CD1c-positive myeloid dendritic cell (primary cell): ENCODE measurements at regions not wholly inside any gene's neighbourhood (a gene's known extent, or its start where the extent isn't known, plus 50 kb on each side); places are given as distances from the start of the nearest gene placed in this dataset.

Source experiments
- DNase-seq: peaks from one replicate; pipeline ENCODE4 v3.0.0-alpha.2; 2016; ENCODE audit errors: extremely low spot score

GRCh38 chr5:39558541-39558940, 133.8 kb upstream of the DAB2 start:
- no peak for DNase-seq

- DNase-seq: peak; percentile 63
Observed at GRCh38 chr5:39555788-39556187, 131.0 kb upstream of the DAB2 start.

GRCh38 chr5:39547553-39548154, 122.9 kb upstream of the DAB2 start:
- peak; percentile 80 for DNase-seq

- no peak for DNase-seq
Observed at GRCh38 chr5:39544941-39545340, 120.2 kb upstream of the DAB2 start.

GRCh38 chr5:39543335-39543734, 118.6 kb upstream of the DAB2 start:
- DNase-seq: no peak

- peak; percentile 10 for DNase-seq
Observed at GRCh38 chr5:39542511-39543285, 117.9 kb upstream of the DAB2 start.

GRCh38 chr5:39541920-39542319, 117.1 kb upstream of the DAB2 start:
- peak; percentile 17 for DNase-seq

GRCh38 chr5:39539470-39539869, 114.7 kb upstream of the DAB2 start:
- DNase-seq: no peak

GRCh38 chr5:39534690-39535089, 109.9 kb upstream of the DAB2 start:
- no peak for DNase-seq

GRCh38 chr5:39533749-39534148, 109.0 kb upstream of the DAB2 start:
- no peak for DNase-seq

- no peak for DNase-seq
Observed at GRCh38 chr5:39532511-39532910, 107.7 kb upstream of the DAB2 start.

GRCh38 chr5:39531306-39531705, 106.5 kb upstream of the DAB2 start:
- no peak for DNase-seq

- peak; percentile 89 for DNase-seq
Observed at GRCh38 chr5:39526914-39527477, 102.2 kb upstream of the DAB2 start.

- DNase-seq: peak; percentile 87
Observed at GRCh38 chr5:39525781-39526180, 101.0 kb upstream of the DAB2 start.

GRCh38 chr5:39525271-39525670, 100.5 kb upstream of the DAB2 start:
- no peak for DNase-seq

GRCh38 chr5:39523821-39524220, 99.0 kb upstream of the DAB2 start:
- DNase-seq: no peak

GRCh38 chr5:39521940-39522590, 97.3 kb upstream of the DAB2 start:
- no peak for DNase-seq

GRCh38 chr5:39521098-39521860, 96.5 kb upstream of the DAB2 start:
- DNase-seq: no peak

- DNase-seq: peak; percentile 13
Observed at GRCh38 chr5:39520232-39520572, 95.4 kb upstream of the DAB2 start.

GRCh38 chr5:39519566-39520231, 94.9 kb upstream of the DAB2 start:
- no peak for DNase-seq

- no peak for DNase-seq
Observed at GRCh38 chr5:39519079-39519478, 94.3 kb upstream of the DAB2 start.

GRCh38 chr5:39518516-39518915, 93.7 kb upstream of the DAB2 start:
- no peak for DNase-seq
